HEK293 (cell line): ENCODE measurements at regions not wholly inside any gene's neighbourhood (a gene's known extent, or its start where the extent isn't known, plus 50 kb on each side); places are given as distances from the start of the nearest gene placed in this dataset.

ENCODE experiments used
- CTCF ChIA-PET: fragments of 350-600 bp; formaldehyde crosslinking; extraction: SDS; loops from one replicate; lab custom pipeline; 2021; ENCODE audit warnings: antibody characterized with exemption; lab: Yijun Ruan, JAX
- POLR2A ChIA-PET: fragments of 300-600 bp; formaldehyde crosslinking; extraction: SDS; loops from one replicate; lab custom pipeline; 2020; ENCODE audit warnings: antibody characterized with exemption, inconsistent platforms; lab: Yijun Ruan, JAX
- H3K27ac ChIP-seq: fragments of 200-500 bp; sonication (Bioruptor generic); 2 replicates; pipeline ENCODE4 v1.5.1; 2014; ENCODE audit warnings: low read depth, low read length, control low read depth, inconsistent platforms; ENCODE audit errors: extremely low read depth
- H3K36me3 ChIP-seq, 2 experiments: fragments of 200-500 bp in 1 of 2; sonication (Bioruptor generic) in 1 of 2; 1 replicate in 1 of 2; 2 replicates in 1 of 2; pipeline ENCODE4 v1.5.1; 2014 to 2017; ENCODE audit warnings: inconsistent platforms in 2 of 2, low read length in 2 of 2; ENCODE audit not compliant: control insufficient read depth in 2 of 2, insufficient read depth in 1 of 2
- H3K4me1 ChIP-seq: fragments of 200-500 bp; sonication (Bioruptor generic); 2 replicates; pipeline ENCODE4 v1.5.1; 2014; ENCODE audit warnings: mild to moderate bottlenecking, low read length, inconsistent platforms; ENCODE audit not compliant: control insufficient read depth, insufficient read depth
- H3K4me3 ChIP-seq: 2 replicates; pipeline ENCODE4 v1.5.1; 2011; ENCODE audit warnings: low read depth, mild to moderate bottlenecking, control low read depth, low read length, moderate library complexity
- H3K9me3 ChIP-seq: fragments of 200-500 bp; sonication (Bioruptor generic); 2 replicates; pipeline ENCODE4 v1.5.1; 2014; ENCODE audit warnings: low read depth, low read length, inconsistent platforms; ENCODE audit not compliant: control insufficient read depth, insufficient read depth
- EGR2 ChIP-seq: fragments of 450-650 bp; formaldehyde crosslinking; IDR thresholded peaks from 2 replicates; pipeline ENCODE4 v1.5.1; 2016; ENCODE audit warnings: low read depth, missing biosample characterization, missing genetic modification characterization
- GLIS2 ChIP-seq: fragments of 450-650 bp; formaldehyde crosslinking; IDR thresholded peaks from 2 replicates; pipeline ENCODE4 v1.5.1; 2016; ENCODE audit warnings: missing biosample characterization, missing genetic modification characterization
- HOXA7 ChIP-seq: sonication (generic); formaldehyde crosslinking; IDR thresholded peaks from 2 replicates; pipeline ENCODE4 v1.8.1; 2022; ENCODE audit warnings: missing genetic modification reagents, borderline replicate concordance
- KLF1 ChIP-seq: fragments of 450-650 bp; formaldehyde crosslinking; IDR thresholded peaks from 2 replicates; pipeline ENCODE4 v1.5.1; 2016; ENCODE audit warnings: missing biosample characterization, missing genetic modification characterization
- KLF10 ChIP-seq: fragments of 450-650 bp; IDR thresholded peaks from 2 replicates; pipeline ENCODE4 v1.5.1; 2018; ENCODE audit warnings: missing biosample characterization, mild to moderate bottlenecking, missing genetic modification characterization
- KLF16 ChIP-seq: fragments of 450-650 bp; formaldehyde crosslinking; IDR thresholded peaks from 2 replicates; pipeline ENCODE4 v1.5.1; 2017; ENCODE audit warnings: missing biosample characterization, missing genetic modification characterization
- REPIN1 ChIP-seq: fragments of 450-650 bp; formaldehyde crosslinking; IDR thresholded peaks from 2 replicates; pipeline ENCODE4 v1.5.1; 2017; ENCODE audit warnings: missing biosample characterization, missing genetic modification characterization, low read depth
- TRIM28 ChIP-seq: IDR thresholded peaks from 2 replicates; pipeline ENCODE4 v1.6.1; 2011; ENCODE audit warnings: low read length, control low read depth, borderline replicate concordance
- WT1 ChIP-seq: fragments of 450-650 bp; formaldehyde crosslinking; IDR thresholded peaks from 2 replicates; pipeline ENCODE4 v1.5.1; 2016; ENCODE audit warnings: missing biosample characterization, missing genetic modification characterization
- ZBTB21 ChIP-seq: fragments of 450-650 bp; formaldehyde crosslinking; IDR thresholded peaks from 2 replicates; pipeline ENCODE4 v1.5.1; 2017; ENCODE audit warnings: missing biosample characterization, missing genetic modification characterization
- ZBTB7A ChIP-seq: fragments of 450-650 bp; formaldehyde crosslinking; IDR thresholded peaks from 2 replicates; pipeline ENCODE4 v1.5.1; 2016; ENCODE audit warnings: low read depth, missing biosample characterization, missing genetic modification characterization
- ZNF19 ChIP-seq: fragments of 450-650 bp; formaldehyde crosslinking; IDR thresholded peaks from 2 replicates; pipeline ENCODE4; 2016; ENCODE audit warnings: missing biosample characterization, missing genetic modification characterization, low read depth
- ZNF2 ChIP-seq: fragments of 450-650 bp; formaldehyde crosslinking; IDR thresholded peaks from 2 replicates; pipeline ENCODE4 v1.5.1; 2016; ENCODE audit warnings: missing biosample characterization, missing genetic modification characterization
- ZNF391 ChIP-seq: fragments of 450-650 bp; formaldehyde crosslinking; IDR thresholded peaks from 2 replicates; pipeline ENCODE4 v1.5.1; 2016; ENCODE audit warnings: low read depth, missing biosample characterization, missing genetic modification characterization, borderline replicate concordance
- ZNF423 ChIP-seq: fragments of 450-650 bp; formaldehyde crosslinking; IDR thresholded peaks from 2 replicates; pipeline ENCODE4 v1.5.1; 2016; ENCODE audit warnings: missing biosample characterization, missing genetic modification characterization
- ZNF629 ChIP-seq: fragments of 450-650 bp; formaldehyde crosslinking; IDR thresholded peaks from 2 replicates; pipeline ENCODE4 v1.5.1; 2017; ENCODE audit warnings: missing biosample characterization, missing genetic modification characterization
- ZNF677 ChIP-seq: fragments of 450-650 bp; IDR thresholded peaks from 2 replicates; pipeline ENCODE4 v1.5.0; 2018; ENCODE audit warnings: missing biosample characterization, mild to moderate bottlenecking, missing genetic modification characterization, moderate library complexity
- ZNF776 ChIP-seq: fragments of 450-650 bp; formaldehyde crosslinking; IDR thresholded peaks from 2 replicates; pipeline ENCODE4 v1.5.0; 2017; ENCODE audit warnings: missing biosample characterization, missing genetic modification characterization, borderline replicate concordance
- ZSCAN16 ChIP-seq: fragments of 450-650 bp; formaldehyde crosslinking; IDR thresholded peaks from 2 replicates; pipeline ENCODE4 v1.5.1; 2016; ENCODE audit warnings: missing biosample characterization, missing genetic modification characterization
- TF ChIP-seq, protein P1 (sequence below): fragments of 450-650 bp; formaldehyde crosslinking; IDR thresholded peaks from 2 replicates; pipeline ENCODE4 v1.5.1; 2016; ENCODE audit warnings: missing biosample characterization, missing genetic modification characterization
- TF ChIP-seq, protein P2 (sequence below): fragments of 450-650 bp; formaldehyde crosslinking; IDR thresholded peaks from 2 replicates; pipeline ENCODE4 v1.5.1; 2016; ENCODE audit warnings: missing biosample characterization, missing genetic modification characterization
- TF ChIP-seq, protein P3 (sequence below): fragments of 450-650 bp; formaldehyde crosslinking; IDR thresholded peaks from 2 replicates; pipeline ENCODE4 v1.5.1; 2016; ENCODE audit warnings: missing biosample characterization, missing genetic modification characterization, borderline replicate concordance
- TF ChIP-seq, protein P4 (sequence below): fragments of 450-650 bp; formaldehyde crosslinking; IDR thresholded peaks from 2 replicates; pipeline ENCODE4 v1.5.1; 2016; ENCODE audit warnings: missing biosample characterization, missing genetic modification characterization, borderline replicate concordance

- CTCF ChIA-PET = no interaction called here
- no peaks in the 10 kb centered on the region for H3K36me3 ChIP-seq
- POLR2A ChIA-PET = no interaction called here
These were observed 291.0 kb downstream of the SNAPC1 start for GRCh38 chr14:62053188-62053587.

GRCh38 chr14:62056789-62057188 is 294.6 kb downstream of the SNAPC1 start:
- H3K27ac ChIP-seq = no peak overlapping the region
- no peak for TF ChIP-seq WT1
- TF ChIP-seq EGR2 = no peak
- TF ChIP-seq ZBTB21 (tag by site-specific recombination) = no peak
- TF ChIP-seq, protein P1, sequence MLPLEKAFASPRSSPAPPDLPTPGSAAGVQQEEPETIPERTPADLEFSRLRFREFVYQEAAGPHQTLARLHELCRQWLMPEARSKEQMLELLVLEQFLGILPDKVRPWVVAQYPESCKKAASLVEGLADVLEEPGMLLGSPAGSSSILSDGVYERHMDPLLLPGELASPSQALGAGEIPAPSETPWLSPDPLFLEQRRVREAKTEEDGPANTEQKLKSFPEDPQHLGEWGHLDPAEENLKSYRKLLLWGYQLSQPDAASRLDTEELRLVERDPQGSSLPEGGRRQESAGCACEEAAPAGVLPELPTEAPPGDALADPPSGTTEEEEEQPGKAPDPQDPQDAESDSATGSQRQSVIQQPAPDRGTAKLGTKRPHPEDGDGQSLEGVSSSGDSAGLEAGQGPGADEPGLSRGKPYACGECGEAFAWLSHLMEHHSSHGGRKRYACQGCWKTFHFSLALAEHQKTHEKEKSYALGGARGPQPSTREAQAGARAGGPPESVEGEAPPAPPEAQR (tag by site-specific recombination) = no peak
- TF ChIP-seq ZSCAN16 (tag by site-specific recombination) = no peak
- TF ChIP-seq ZNF629 (tag by site-specific recombination) = no peak
- TF ChIP-seq KLF1 (tag by site-specific recombination) = no peak
- H3K36me3 ChIP-seq = no peaks in the 10 kb centered on the region
- ChIA-PET POLR2A (no interaction called here), CTCF (interaction anchor here (1.1 kb wide), 1 partner anchor 152 kb away, joined by 3 read pairs; no protein-coding TSS in a partner anchor)
- H3K9me3 ChIP-seq = no peaks in the 10 kb centered on the region
- H3K4me3 ChIP-seq = no peak overlapping the region
- H3K4me1 ChIP-seq = no peaks in the 10 kb centered on the region

More at GRCh38 chr14:62053188-62053587, 291.0 kb downstream of the SNAPC1 start:
- Histone ChIP-seq H3K4me1 (no peaks in the 10 kb centered on the region), H3K4me3 (no peak overlapping the region), H3K9me3 (no peaks in the 10 kb centered on the region), H3K27ac (no peak overlapping the region)
- TF ChIP-seq, protein P2, sequence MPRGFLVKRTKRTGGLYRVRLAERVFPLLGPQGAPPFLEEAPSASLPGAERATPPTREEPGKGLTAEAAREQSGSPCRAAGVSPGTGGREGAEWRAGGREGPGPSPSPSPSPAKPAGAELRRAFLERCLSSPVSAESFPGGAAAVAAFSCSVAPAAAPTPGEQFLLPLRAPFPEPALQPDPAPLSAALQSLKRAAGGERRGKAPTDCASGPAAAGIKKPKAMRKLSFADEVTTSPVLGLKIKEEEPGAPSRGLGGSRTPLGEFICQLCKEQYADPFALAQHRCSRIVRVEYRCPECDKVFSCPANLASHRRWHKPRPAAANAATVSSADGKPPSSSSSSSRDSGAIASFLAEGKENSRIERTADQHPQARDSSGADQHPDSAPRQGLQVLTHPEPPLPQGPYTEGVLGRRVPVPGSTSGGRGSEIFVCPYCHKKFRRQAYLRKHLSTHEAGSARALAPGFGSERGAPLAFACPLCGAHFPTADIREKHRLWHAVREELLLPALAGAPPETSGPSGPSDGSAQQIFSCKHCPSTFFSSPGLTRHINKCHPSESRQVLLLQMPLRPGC = no peak
- TF ChIP-seq, protein P3, sequence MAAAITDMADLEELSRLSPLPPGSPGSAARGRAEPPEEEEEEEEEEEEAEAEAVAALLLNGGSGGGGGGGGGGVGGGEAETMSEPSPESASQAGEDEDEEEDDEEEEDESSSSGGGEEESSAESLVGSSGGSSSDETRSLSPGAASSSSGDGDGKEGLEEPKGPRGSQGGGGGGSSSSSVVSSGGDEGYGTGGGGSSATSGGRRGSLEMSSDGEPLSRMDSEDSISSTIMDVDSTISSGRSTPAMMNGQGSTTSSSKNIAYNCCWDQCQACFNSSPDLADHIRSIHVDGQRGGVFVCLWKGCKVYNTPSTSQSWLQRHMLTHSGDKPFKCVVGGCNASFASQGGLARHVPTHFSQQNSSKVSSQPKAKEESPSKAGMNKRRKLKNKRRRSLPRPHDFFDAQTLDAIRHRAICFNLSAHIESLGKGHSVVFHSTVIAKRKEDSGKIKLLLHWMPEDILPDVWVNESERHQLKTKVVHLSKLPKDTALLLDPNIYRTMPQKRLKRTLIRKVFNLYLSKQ (tag by site-specific recombination) = no peak
- TF ChIP-seq ZNF423 (no peak), REPIN1 (tag by site-specific recombination) (no peak), ZNF2 (tag by site-specific recombination) (no peak), ZNF677 (no peak), GLIS2 (no peak), TRIM28 (no peak), ZNF391 (tag by site-specific recombination) (no peak), ZNF776 (tag by site-specific recombination) (no peak), KLF10 (tag by site-specific recombination) (no peak), KLF16 (tag by site-specific recombination) (no peak), ZNF19 (tag by site-specific recombination) (no peak), HOXA7 (CRISPR knock-in tag) (no peak), ZBTB7A (tag by site-specific recombination) (no peak)
- TF ChIP-seq, protein P4, sequence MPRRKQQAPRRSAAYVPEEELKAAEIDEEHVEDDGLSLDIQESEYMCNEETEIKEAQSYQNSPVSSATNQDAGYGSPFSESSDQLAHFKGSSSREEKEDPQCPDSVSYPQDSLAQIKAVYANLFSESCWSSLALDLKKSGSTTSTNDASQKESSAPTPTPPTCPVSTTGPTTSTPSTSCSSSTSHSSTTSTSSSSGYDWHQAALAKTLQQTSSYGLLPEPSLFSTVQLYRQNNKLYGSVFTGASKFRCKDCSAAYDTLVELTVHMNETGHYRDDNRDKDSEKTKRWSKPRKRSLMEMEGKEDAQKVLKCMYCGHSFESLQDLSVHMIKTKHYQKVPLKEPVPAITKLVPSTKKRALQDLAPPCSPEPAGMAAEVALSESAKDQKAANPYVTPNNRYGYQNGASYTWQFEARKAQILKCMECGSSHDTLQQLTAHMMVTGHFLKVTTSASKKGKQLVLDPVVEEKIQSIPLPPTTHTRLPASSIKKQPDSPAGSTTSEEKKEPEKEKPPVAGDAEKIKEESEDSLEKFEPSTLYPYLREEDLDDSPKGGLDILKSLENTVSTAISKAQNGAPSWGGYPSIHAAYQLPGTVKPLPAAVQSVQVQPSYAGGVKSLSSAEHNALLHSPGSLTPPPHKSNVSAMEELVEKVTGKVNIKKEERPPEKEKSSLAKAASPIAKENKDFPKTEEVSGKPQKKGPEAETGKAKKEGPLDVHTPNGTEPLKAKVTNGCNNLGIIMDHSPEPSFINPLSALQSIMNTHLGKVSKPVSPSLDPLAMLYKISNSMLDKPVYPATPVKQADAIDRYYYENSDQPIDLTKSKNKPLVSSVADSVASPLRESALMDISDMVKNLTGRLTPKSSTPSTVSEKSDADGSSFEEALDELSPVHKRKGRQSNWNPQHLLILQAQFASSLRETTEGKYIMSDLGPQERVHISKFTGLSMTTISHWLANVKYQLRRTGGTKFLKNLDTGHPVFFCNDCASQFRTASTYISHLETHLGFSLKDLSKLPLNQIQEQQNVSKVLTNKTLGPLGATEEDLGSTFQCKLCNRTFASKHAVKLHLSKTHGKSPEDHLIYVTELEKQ (tag by site-specific recombination) = no peak
